ENCODE measurements at regions not wholly inside any gene's neighbourhood (a gene's known extent, or its start where the extent isn't known, plus 50 kb on each side); places are given as distances from the start of the nearest gene placed in this dataset.
"Not testable (repeated sequence)": the region's sequence is repeated elsewhere in the genome, so short reads cannot be mapped to it uniquely, and the experiment has no call there.

GRCh38 chr10:53335803-53336422 is 563.3 kb upstream of the MBL2 start:
- DNase-seq (ENCODE audit: low spot score), result not testable (repeated sequence)

- no peak for DNase-seq (ENCODE audit: low spot score)
These were observed 558.9 kb upstream of the MBL2 start for GRCh38 chr10:53331460-53331859.

- DNase-seq (ENCODE audit: low spot score), result not testable (repeated sequence)
These were observed 554.1 kb upstream of the MBL2 start for GRCh38 chr10:53326401-53327305.

GRCh38 chr10:53325066-53325465 is 552.5 kb upstream of the MBL2 start:
- DNase-seq (ENCODE audit: low spot score), result no peak

- no peak for DNase-seq (ENCODE audit: low spot score)
These were observed 543.1 kb upstream of the MBL2 start for GRCh38 chr10:53315709-53316108.

- no peak for DNase-seq (ENCODE audit: low spot score)
These were observed 542.3 kb upstream of the MBL2 start for GRCh38 chr10:53314876-53315275.

GRCh38 chr10:53298443-53298842 is 525.9 kb upstream of the MBL2 start:
- no peak for DNase-seq (ENCODE audit: low spot score)

- DNase-seq (ENCODE audit: low spot score), result no peak
These were observed 512.1 kb upstream of the MBL2 start for GRCh38 chr10:53284615-53285182.

GRCh38 chr10:53276797-53277196 is 504.2 kb upstream of the MBL2 start:
- no peak for DNase-seq (ENCODE audit: low spot score)

GRCh38 chr10:53269482-53269881 is 496.9 kb upstream of the MBL2 start:
- DNase-seq (ENCODE audit: low spot score), result no peak

GRCh38 chr10:53260213-53260612 is 487.6 kb upstream of the MBL2 start:
- DNase-seq (ENCODE audit: low spot score), result no peak

GRCh38 chr10:53256623-53257022 is 484.0 kb upstream of the MBL2 start:
- no peak for DNase-seq (ENCODE audit: low spot score)

- DNase-seq (ENCODE audit: low spot score), result no peak
These were observed 483.1 kb upstream of the MBL2 start for GRCh38 chr10:53255661-53256205.

- DNase-seq (ENCODE audit: low spot score), result no peak
These were observed 480.6 kb upstream of the MBL2 start for GRCh38 chr10:53253221-53253620.

GRCh38 chr10:53239873-53240272 is 467.3 kb upstream of the MBL2 start:
- no peak for DNase-seq (ENCODE audit: low spot score)

GRCh38 chr10:53236941-53237340 is 464.4 kb upstream of the MBL2 start:
- no peak for DNase-seq (ENCODE audit: low spot score)

GRCh38 chr10:53233749-53234148 is 461.2 kb upstream of the MBL2 start:
- no peak for DNase-seq (ENCODE audit: low spot score)

- DNase-seq (ENCODE audit: low spot score), result no peak
These were observed 458.1 kb upstream of the MBL2 start for GRCh38 chr10:53230651-53231050.

GRCh38 chr10:53223851-53224250 is 451.3 kb upstream of the MBL2 start:
- DNase-seq (ENCODE audit: low spot score), result no peak

- no peak for DNase-seq (ENCODE audit: low spot score)
These were observed 450.2 kb upstream of the MBL2 start for GRCh38 chr10:53222806-53223205.

GRCh38 chr10:53209944-53210611 is 437.5 kb upstream of the MBL2 start:
- no peak for DNase-seq (ENCODE audit: low spot score)

- no peak for DNase-seq (ENCODE audit: low spot score)
These were observed 411.1 kb upstream of the MBL2 start for GRCh38 chr10:53183733-53184132.
